GM23338 (cell line): ENCODE measurements at regions not wholly inside any gene's neighbourhood (a gene's known extent, or its start where the extent isn't known, plus 50 kb on each side); places are given as distances from the start of the nearest gene placed in this dataset.

Experiments used
- ATAC-seq: fragments of 200-7000 bp; cut with Tn5 transposase; 3 replicates; pipeline ENCODE4 v1.9.1; 2020
- DNase-seq: peaks from one replicate; pipeline ENCODE4 v3.0.0-alpha.2; 2015; ENCODE audit warnings: low spot score
- H2AFZ ChIP-seq: fragments of 200-600 bp; sonication (generic); 2 replicates; pipeline ENCODE4 v1.8.0; 2016; ENCODE audit warnings: antibody characterized with exemption, mild to moderate bottlenecking, moderate library complexity
- H3F3A ChIP-seq: fragments of 200-600 bp; sonication (generic); replicated peaks from 2 replicates; pipeline ENCODE4 v1.8.0; 2017; ENCODE audit warnings: antibody characterized with exemption, mixed run types, low read depth
- H3K27ac ChIP-seq: fragments of 200-600 bp; sonication (generic); 2 replicates; pipeline ENCODE4 v1.6.1; 2016; ENCODE audit warnings: low read depth
- H3K27me3 ChIP-seq: fragments of 200-600 bp; sonication (generic); 2 replicates; pipeline ENCODE4 v1.8.0; 2016; ENCODE audit warnings: mild to moderate bottlenecking, mixed run types, moderate library complexity; ENCODE audit not compliant: insufficient read depth
- H3K36me3 ChIP-seq: fragments of 200-600 bp; sonication (generic); 2 replicates; pipeline ENCODE4 v1.8.0; 2016; ENCODE audit warnings: mild to moderate bottlenecking; ENCODE audit not compliant: insufficient read depth
- H3K4me1 ChIP-seq: fragments of 200-600 bp; sonication (generic); 2 replicates; pipeline ENCODE4 v1.8.0; 2016; ENCODE audit warnings: mild to moderate bottlenecking, moderate library complexity; ENCODE audit not compliant: insufficient read depth
- H3K4me2 ChIP-seq: fragments of 200-600 bp; sonication (generic); 2 replicates; pipeline ENCODE4 v1.7.1; 2017; ENCODE audit warnings: mixed run types
- H3K4me3 ChIP-seq: fragments of 200-600 bp; sonication (generic); 2 replicates; pipeline ENCODE4 v1.6.1; 2016; ENCODE audit warnings: mixed run types
- H3K79me2 ChIP-seq: fragments of 200-600 bp; sonication (generic); replicated peaks from 2 replicates; pipeline ENCODE4 v1.8.0; 2017; ENCODE audit warnings: mild to moderate bottlenecking; ENCODE audit not compliant: insufficient read depth
- H3K9me2 ChIP-seq: fragments of 200-600 bp; sonication (generic); 2 replicates; pipeline ENCODE4 v1.8.0; 2017; ENCODE audit not compliant: insufficient read depth
- H4K20me1 ChIP-seq: fragments of 200-600 bp; sonication (generic); replicated peaks from 2 replicates; pipeline ENCODE4 v1.8.0; 2017; ENCODE audit warnings: mild to moderate bottlenecking; ENCODE audit not compliant: insufficient read depth
- H3K27ac Mint-ChIP-seq: 2 replicates; pipeline ENCODE4 v1.8.0; 2020; ENCODE audit warnings: inconsistent platforms, mild to moderate bottlenecking, moderate library complexity, mixed read lengths
- H3K27me3 Mint-ChIP-seq: 3 replicates; pipeline ENCODE4 v1.8.0; 2022; ENCODE audit warnings: low read depth, mild to moderate bottlenecking, moderate library complexity, mixed read lengths, inconsistent platforms; ENCODE audit not compliant: insufficient read depth, poor library complexity
- H3K36me3 Mint-ChIP-seq: 3 replicates; pipeline ENCODE4 v1.8.0; 2021; ENCODE audit warnings: low read depth, mild to moderate bottlenecking, inconsistent platforms, moderate library complexity, mixed read lengths
- H3K4me1 Mint-ChIP-seq: 3 replicates; pipeline ENCODE4 v1.8.0; 2020; ENCODE audit warnings: mild to moderate bottlenecking, inconsistent platforms, mixed read lengths
- H3K4me3 Mint-ChIP-seq: 3 replicates; pipeline ENCODE4 v1.8.0; 2021; ENCODE audit warnings: moderate library complexity, mild to moderate bottlenecking, inconsistent platforms, mixed read lengths
- H3K9me3 Mint-ChIP-seq: 3 replicates; pipeline ENCODE4 v1.8.0; 2020; ENCODE audit warnings: moderate library complexity, mild to moderate bottlenecking, inconsistent platforms, mixed read lengths
- CREB1 ChIP-seq: fragments of 250-450 bp; sonication (Bioruptor Pico); IDR thresholded peaks from 2 replicates; pipeline ENCODE4 v1.5.0; 2020; ENCODE audit warnings: low read depth, mild to moderate bottlenecking, moderate library complexity
- CTCF ChIP-seq, 2 experiments: fragments of 200-600 bp in 1 of 2; sonication (generic) in 1 of 2; conservative IDR thresholded peaks; 2 replicates each; pipeline versions ENCODE4 v1.5.1 to v1.6.1; 2016 to 2017; ENCODE audit warnings: antibody characterized with exemption in 2 of 2, low read depth in 2 of 2, mild to moderate bottlenecking in 2 of 2, moderate library complexity in 1 of 2
- EZH2 ChIP-seq: fragments of 200-600 bp; sonication (generic); IDR thresholded peaks from one replicate; pipeline ENCODE4 v1.8.0; 2017; ENCODE audit warnings: antibody characterized with exemption, mild to moderate bottlenecking, low read depth; ENCODE audit not compliant: unreplicated experiment
- JUNB ChIP-seq: IDR thresholded peaks from one replicate; pipeline ENCODE4 v1.6.1; 2016; ENCODE audit warnings: antibody characterized with exemption; ENCODE audit not compliant: unreplicated experiment
- POLR2AphosphoS5 ChIP-seq: IDR thresholded peaks from 2 replicates; pipeline ENCODE4 v1.6.1; 2016; ENCODE audit warnings: antibody characterized with exemption, low read depth
- STAT1 ChIP-seq: IDR thresholded peaks from one replicate; pipeline ENCODE4 v1.6.1; 2016; ENCODE audit warnings: antibody characterized with exemption; ENCODE audit not compliant: unreplicated experiment
- TF ChIP-seq, protein P1 (sequence below): fragments of 250-450 bp; sonication (Bioruptor Pico); IDR thresholded peaks from 2 replicates; pipeline ENCODE4 v1.5.0; 2020; ENCODE audit warnings: mild to moderate bottlenecking, moderate library complexity
- TF ChIP-seq, protein P2 (sequence below): IDR thresholded peaks from 2 replicates; pipeline ENCODE4 v1.6.1; 2016; ENCODE audit warnings: antibody characterized with exemption

DNA sequence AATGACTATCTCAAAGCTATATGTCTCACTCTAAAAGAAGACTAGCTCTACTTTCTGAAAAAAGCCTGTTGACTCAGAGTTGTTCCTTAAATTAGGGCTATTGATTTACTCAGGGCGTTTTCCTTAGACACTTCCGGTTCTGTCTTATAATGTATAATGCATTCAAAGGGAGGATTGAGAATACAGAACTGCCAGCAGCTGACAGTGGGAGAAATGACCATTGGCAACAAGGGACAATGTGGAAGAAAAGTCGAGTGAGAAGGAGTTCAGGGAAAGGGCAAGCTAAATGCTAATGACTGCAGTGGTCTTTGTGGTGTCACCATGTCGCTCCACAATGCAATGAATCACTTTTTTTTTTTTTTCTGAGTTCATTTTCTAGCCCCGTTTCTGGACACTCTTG, 65.7 kb upstream of the ANKH start (continued):
- TF ChIP-seq CTCF (conservative IDR thresholded peaks at IDR 0.05; ENCODE audit: low read depth in 2 of 2) (no peak), JUNB (no peak), EZH2 (no peak), STAT1 (no peak), POLR2AphosphoS5 (no peak)
- TF ChIP-seq, protein P1, sequence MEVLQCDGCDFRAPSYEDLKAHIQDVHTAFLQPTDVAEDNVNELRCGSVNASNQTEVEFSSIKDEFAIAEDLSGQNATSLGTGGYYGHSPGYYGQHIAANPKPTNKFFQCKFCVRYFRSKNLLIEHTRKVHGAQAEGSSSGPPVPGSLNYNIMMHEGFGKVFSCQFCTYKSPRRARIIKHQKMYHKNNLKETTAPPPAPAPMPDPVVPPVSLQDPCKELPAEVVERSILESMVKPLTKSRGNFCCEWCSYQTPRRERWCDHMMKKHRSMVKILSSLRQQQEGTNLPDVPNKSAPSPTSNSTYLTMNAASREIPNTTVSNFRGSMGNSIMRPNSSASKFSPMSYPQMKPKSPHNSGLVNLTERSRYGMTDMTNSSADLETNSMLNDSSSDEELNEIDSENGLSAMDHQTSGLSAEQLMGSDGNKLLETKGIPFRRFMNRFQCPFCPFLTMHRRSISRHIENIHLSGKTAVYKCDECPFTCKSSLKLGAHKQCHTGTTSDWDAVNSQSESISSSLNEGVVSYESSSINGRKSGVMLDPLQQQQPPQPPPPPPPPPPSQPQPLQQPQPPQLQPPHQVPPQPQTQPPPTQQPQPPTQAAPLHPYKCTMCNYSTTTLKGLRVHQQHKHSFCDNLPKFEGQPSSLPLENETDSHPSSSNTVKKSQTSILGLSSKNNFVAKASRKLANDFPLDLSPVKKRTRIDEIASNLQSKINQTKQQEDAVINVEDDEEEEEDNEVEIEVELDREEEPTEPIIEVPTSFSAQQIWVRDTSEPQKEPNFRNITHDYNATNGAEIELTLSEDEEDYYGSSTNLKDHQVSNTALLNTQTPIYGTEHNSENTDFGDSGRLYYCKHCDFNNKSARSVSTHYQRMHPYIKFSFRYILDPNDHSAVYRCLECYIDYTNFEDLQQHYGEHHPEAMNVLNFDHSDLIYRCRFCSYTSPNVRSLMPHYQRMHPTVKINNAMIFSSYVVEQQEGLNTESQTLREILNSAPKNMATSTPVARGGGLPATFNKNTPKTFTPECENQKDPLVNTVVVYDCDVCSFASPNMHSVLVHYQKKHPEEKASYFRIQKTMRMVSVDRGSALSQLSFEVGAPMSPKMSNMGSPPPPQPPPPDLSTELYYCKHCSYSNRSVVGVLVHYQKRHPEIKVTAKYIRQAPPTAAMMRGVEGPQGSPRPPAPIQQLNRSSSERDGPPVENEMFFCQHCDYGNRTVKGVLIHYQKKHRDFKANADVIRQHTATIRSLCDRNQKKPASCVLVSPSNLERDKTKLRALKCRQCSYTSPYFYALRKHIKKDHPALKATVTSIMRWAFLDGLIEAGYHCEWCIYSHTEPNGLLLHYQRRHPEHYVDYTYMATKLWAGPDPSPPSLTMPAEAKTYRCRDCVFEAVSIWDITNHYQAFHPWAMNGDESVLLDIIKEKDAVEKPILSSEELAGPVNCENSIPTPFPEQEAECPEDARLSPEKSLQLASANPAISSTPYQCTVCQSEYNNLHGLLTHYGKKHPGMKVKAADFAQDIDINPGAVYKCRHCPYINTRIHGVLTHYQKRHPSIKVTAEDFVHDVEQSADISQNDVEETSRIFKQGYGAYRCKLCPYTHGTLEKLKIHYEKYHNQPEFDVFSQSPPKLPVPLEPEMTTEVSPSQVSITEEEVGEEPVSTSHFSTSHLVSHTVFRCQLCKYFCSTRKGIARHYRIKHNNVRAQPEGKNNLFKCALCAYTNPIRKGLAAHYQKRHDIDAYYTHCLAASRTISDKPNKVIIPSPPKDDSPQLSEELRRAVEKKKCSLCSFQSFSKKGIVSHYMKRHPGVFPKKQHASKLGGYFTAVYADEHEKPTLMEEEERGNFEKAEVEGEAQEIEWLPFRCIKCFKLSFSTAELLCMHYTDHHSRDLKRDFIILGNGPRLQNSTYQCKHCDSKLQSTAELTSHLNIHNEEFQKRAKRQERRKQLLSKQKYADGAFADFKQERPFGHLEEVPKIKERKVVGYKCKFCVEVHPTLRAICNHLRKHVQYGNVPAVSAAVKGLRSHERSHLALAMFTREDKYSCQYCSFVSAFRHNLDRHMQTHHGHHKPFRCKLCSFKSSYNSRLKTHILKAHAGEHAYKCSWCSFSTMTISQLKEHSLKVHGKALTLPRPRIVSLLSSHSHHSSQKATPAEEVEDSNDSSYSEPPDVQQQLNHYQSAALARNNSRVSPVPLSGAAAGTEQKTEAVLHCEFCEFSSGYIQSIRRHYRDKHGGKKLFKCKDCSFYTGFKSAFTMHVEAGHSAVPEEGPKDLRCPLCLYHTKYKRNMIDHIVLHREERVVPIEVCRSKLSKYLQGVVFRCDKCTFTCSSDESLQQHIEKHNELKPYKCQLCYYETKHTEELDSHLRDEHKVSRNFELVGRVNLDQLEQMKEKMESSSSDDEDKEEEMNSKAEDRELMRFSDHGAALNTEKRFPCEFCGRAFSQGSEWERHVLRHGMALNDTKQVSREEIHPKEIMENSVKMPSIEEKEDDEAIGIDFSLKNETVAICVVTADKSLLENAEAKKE (CRISPR knock-in tag), result no peak
- TF ChIP-seq, protein P2, sequence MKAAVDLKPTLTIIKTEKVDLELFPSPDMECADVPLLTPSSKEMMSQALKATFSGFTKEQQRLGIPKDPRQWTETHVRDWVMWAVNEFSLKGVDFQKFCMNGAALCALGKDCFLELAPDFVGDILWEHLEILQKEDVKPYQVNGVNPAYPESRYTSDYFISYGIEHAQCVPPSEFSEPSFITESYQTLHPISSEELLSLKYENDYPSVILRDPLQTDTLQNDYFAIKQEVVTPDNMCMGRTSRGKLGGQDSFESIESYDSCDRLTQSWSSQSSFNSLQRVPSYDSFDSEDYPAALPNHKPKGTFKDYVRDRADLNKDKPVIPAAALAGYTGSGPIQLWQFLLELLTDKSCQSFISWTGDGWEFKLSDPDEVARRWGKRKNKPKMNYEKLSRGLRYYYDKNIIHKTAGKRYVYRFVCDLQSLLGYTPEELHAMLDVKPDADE, result no peak

- H3F3A ChIP-seq, result no peaks in the 10 kb centered on the region
- no peaks in the 10 kb centered on the region for H3K79me2 ChIP-seq
- H3K4me1 ChIP-seq, result no peaks in the 10 kb centered on the region
- no peaks in the 10 kb centered on the region for H3K9me2 ChIP-seq
- H3K27ac ChIP-seq, result no peak overlapping the region
- no peak for ATAC-seq
- H2AFZ ChIP-seq, result no peak overlapping the region
- no peak for DNase-seq
- H4K20me1 ChIP-seq, result no peaks in the 10 kb centered on the region
- no peak overlapping the region for H3K4me3 ChIP-seq
- H3K27me3 ChIP-seq, result no peaks in the 10 kb centered on the region
- no peak overlapping the region for H3K4me2 ChIP-seq
- H3K4me3 Mint-ChIP-seq, result no peak overlapping the region
- no peaks in the 10 kb centered on the region for H3K27me3 Mint-ChIP-seq
- no peaks in the 10 kb centered on the region for H3K9me3 Mint-ChIP-seq
- H3K36me3 ChIP-seq, result no peaks in the 10 kb centered on the region
- H3K36me3 Mint-ChIP-seq, result no peaks in the 10 kb centered on the region
- no peaks in the 10 kb centered on the region for H3K4me1 Mint-ChIP-seq
- no peak overlapping the region for H3K27ac Mint-ChIP-seq
- TF ChIP-seq CREB1 (CRISPR knock-in tag) (no peak), EZH2 (no peak)
- TF ChIP-seq, protein P1 (CRISPR knock-in tag), result no peak
Observed at GRCh38 chr5:14936588-14936987, 65.0 kb upstream of the ANKH start.
